Choroid plexus epithelial cell (primary cell): ENCODE measurements at regions not wholly inside any gene's neighbourhood (a gene's known extent, or its start where the extent isn't known, plus 50 kb on each side); places are given as distances from the start of the nearest gene placed in this dataset.

ENCODE experiments used
- DNase-seq: peaks from one replicate; pipeline ENCODE4 v3.0.0-alpha.2; 2010; ENCODE audit warnings: low read depth
- H3K4me3 ChIP-seq: 2 replicates; pipeline ENCODE4 v1.5.1; 2011; ENCODE audit warnings: low read depth, mild to moderate bottlenecking, control low read depth, low read length, moderate library complexity
- TF ChIP-seq, protein P1 (sequence below): conservative IDR thresholded peaks from 2 replicates; pipeline ENCODE4 v1.5.1; 2011; ENCODE audit warnings: low read depth, mild to moderate bottlenecking, control low read depth, inconsistent platforms, low read length, moderate library complexity

- no peak for DNase-seq
- TF ChIP-seq, protein P1, sequence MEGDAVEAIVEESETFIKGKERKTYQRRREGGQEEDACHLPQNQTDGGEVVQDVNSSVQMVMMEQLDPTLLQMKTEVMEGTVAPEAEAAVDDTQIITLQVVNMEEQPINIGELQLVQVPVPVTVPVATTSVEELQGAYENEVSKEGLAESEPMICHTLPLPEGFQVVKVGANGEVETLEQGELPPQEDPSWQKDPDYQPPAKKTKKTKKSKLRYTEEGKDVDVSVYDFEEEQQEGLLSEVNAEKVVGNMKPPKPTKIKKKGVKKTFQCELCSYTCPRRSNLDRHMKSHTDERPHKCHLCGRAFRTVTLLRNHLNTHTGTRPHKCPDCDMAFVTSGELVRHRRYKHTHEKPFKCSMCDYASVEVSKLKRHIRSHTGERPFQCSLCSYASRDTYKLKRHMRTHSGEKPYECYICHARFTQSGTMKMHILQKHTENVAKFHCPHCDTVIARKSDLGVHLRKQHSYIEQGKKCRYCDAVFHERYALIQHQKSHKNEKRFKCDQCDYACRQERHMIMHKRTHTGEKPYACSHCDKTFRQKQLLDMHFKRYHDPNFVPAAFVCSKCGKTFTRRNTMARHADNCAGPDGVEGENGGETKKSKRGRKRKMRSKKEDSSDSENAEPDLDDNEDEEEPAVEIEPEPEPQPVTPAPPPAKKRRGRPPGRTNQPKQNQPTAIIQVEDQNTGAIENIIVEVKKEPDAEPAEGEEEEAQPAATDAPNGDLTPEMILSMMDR = no peak
These were observed 941.0 kb upstream of the INTU start for GRCh38 chr4:126691797-126692196.

GRCh38 chr4:126697748-126698147 is 935.0 kb upstream of the INTU start:
- TF ChIP-seq, protein P1 = no peak
- DNase-seq = no peak
- no peak overlapping the region for H3K4me3 ChIP-seq

More at GRCh38 chr4:126691797-126692196, 941.0 kb upstream of the INTU start:
- H3K4me3 ChIP-seq = no peak overlapping the region

- no peak overlapping the region for H3K4me3 ChIP-seq
- DNase-seq = no peak
- TF ChIP-seq, protein P1 = no peak
These were observed 934.5 kb upstream of the INTU start for GRCh38 chr4:126698224-126698623.

- TF ChIP-seq, protein P1 = no peak
- no peak overlapping the region for H3K4me3 ChIP-seq
- no peak for DNase-seq
These were observed 931.0 kb upstream of the INTU start for GRCh38 chr4:126701756-126702155.

DNA sequence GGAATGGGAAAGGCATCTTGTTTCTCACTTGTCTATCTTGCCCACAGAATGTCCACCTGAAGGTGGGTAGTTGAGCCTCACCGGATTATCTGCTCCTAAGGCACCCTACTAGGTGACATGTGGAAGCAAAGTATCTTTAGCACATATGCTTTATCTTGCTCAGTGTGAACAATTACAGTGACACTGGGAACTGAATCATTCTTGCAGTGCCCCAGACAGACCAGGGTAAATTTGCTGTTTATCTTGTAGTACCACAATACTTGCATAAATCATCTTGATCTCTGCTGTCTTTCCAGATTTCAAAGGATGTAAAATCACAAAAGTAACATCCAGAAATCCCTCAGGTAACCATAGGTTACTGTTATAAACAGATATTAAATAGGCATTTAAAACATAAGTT is 930.0 kb upstream of the INTU start:
- H3K4me3 ChIP-seq = no peak overlapping the region
- no peak for DNase-seq
- TF ChIP-seq, protein P1 = no peak

DNA sequence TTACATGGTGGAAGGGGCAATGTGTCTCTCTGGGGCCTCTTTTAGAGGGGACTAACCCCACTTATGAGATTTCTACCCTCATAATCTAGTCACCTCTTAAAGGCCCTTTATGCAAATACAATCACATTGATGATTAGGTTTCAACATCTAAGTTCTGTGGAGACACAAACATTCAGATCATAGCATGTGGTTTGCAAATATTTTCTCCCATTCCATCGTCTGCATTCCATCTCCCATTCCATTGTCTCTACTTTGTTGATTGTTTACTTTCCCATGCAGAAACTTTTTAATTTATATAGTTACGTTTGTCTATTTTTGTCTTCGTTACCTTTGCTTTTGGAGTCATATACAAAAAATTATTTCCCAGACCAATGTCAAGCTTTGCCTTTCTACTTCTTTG is 927.5 kb upstream of the INTU start:
- H3K4me3 ChIP-seq = no peak overlapping the region
- DNase-seq = peak; percentile 71
- TF ChIP-seq, protein P1 = no peak

GRCh38 chr4:126708716-126709115 is 924.0 kb upstream of the INTU start:
- peak; percentile 10 for DNase-seq
- H3K4me3 ChIP-seq = no peak overlapping the region
- TF ChIP-seq, protein P1 = no peak
